ENCODE measurements at regions not wholly inside any gene's neighbourhood (a gene's known extent, or its start where the extent isn't known, plus 50 kb on each side); places are given as distances from the start of the nearest gene placed in this dataset.

DNA sequence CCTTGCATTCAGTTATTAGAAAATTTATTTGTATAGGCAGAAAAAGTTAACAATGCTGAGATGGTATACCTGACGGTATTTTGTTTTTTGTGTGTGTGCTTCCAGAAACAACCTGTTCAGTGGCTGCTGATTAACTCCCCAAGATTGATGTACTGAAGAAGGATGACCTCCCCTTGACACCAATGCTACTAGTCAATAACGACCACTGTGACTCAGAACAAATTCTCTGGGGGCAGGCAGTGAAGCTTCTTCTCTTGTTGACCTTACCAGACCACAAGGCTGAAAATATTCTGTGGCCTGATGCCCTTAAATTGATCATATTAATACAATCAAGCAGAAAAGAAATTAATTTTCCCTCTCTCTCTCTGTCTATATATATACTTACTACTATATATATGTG, 1182.9 kb upstream of the CRIM1 start:
- TF ChIP-seq, protein P1, sequence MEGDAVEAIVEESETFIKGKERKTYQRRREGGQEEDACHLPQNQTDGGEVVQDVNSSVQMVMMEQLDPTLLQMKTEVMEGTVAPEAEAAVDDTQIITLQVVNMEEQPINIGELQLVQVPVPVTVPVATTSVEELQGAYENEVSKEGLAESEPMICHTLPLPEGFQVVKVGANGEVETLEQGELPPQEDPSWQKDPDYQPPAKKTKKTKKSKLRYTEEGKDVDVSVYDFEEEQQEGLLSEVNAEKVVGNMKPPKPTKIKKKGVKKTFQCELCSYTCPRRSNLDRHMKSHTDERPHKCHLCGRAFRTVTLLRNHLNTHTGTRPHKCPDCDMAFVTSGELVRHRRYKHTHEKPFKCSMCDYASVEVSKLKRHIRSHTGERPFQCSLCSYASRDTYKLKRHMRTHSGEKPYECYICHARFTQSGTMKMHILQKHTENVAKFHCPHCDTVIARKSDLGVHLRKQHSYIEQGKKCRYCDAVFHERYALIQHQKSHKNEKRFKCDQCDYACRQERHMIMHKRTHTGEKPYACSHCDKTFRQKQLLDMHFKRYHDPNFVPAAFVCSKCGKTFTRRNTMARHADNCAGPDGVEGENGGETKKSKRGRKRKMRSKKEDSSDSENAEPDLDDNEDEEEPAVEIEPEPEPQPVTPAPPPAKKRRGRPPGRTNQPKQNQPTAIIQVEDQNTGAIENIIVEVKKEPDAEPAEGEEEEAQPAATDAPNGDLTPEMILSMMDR (IDR thresholded peaks at IDR 0.05; ENCODE audit: unreplicated experiment): no peak
- Mint-ChIP-seq H3K4me3 (ENCODE audit: low read depth) (no peak overlapping the region), H3K4me1 (ENCODE audit: low read depth) (peaks cover 14% of the 10 kb centered on the region), H3K27ac (no peak overlapping the region), H3K27me3 (no peaks in the 10 kb centered on the region), H3K9me3 (ENCODE audit: low read depth) (no peaks in the 10 kb centered on the region), H3K36me3 (ENCODE audit: insufficient read depth) (no peaks in the 10 kb centered on the region)
- no peak for DNase-seq (ENCODE audit: low spot score, unreplicated experiment)

DNA sequence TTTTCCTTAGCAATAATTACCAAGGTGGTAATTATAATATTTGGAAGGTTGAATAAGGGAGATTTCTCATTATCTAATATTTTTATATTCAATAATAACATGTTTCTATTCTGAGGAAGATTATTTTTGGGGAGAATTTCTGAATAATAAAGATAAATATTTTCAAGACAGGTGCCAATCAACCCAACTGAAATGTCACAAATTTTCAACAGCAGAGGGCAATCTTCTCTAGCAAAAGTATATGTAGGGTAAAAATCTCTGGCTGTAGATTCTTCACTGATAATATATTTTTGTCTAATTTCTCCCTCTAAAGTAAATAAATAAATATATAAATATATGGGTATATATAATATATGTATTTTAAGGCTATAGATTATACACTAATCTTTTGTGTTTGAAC, 1187.2 kb upstream of the CRIM1 start:
- no peaks in the 10 kb centered on the region for H3K9me3 Mint-ChIP-seq (ENCODE audit: low read depth)
- H3K27me3 Mint-ChIP-seq: no peaks in the 10 kb centered on the region
- H3K36me3 Mint-ChIP-seq (ENCODE audit: insufficient read depth): no peaks in the 10 kb centered on the region
- H3K4me3 Mint-ChIP-seq (ENCODE audit: low read depth): no peak overlapping the region
- DNase-seq (ENCODE audit: low spot score, unreplicated experiment): no peak
- no peak overlapping the region for H3K27ac Mint-ChIP-seq
- TF ChIP-seq, protein P1 (IDR thresholded peaks at IDR 0.05; ENCODE audit: unreplicated experiment): no peak
- H3K4me1 Mint-ChIP-seq (ENCODE audit: low read depth): peaks cover 8% of the 10 kb centered on the region

DNA sequence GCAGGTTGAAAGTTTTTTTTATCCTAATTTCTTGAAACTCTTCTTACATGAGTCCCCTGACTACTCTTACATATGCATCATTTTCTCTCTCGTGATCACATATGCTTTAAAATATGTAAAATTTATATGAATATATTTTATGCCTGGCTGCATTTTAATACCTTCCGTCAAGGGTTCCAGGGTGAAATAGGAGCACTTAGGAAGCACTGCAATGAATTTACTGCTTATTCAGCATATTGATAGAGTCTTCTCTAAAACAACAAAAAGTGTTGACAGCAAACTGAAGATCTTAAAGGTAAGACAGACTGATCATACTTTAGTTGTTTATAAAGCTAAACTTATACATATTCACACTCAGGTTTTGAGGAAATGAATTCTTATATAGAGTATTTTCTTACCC, 1191.6 kb upstream of the CRIM1 start:
- no peak overlapping the region for H3K4me3 Mint-ChIP-seq (ENCODE audit: low read depth)
- no peaks in the 10 kb centered on the region for H3K27me3 Mint-ChIP-seq
- H3K36me3 Mint-ChIP-seq (ENCODE audit: insufficient read depth): no peaks in the 10 kb centered on the region
- H3K4me1 Mint-ChIP-seq (ENCODE audit: low read depth): peaks cover 2% of the 10 kb centered on the region
- TF ChIP-seq, protein P1 (IDR thresholded peaks at IDR 0.05; ENCODE audit: unreplicated experiment): no peak
- no peak for DNase-seq (ENCODE audit: low spot score, unreplicated experiment)
- peaks cover 4% of the 10 kb centered on the region for H3K9me3 Mint-ChIP-seq (ENCODE audit: low read depth)
- no peak overlapping the region for H3K27ac Mint-ChIP-seq

GRCh38 chr2:35160871-35161270, 1194.7 kb upstream of the CRIM1 start:
- Mint-ChIP-seq H3K36me3 (ENCODE audit: insufficient read depth) (no peaks in the 10 kb centered on the region), H3K4me1 (ENCODE audit: low read depth) (peaks cover 2% of the 10 kb centered on the region), H3K27me3 (no peaks in the 10 kb centered on the region), H3K27ac (no peak overlapping the region), H3K9me3 (ENCODE audit: low read depth) (peaks cover 4% of the 10 kb centered on the region), H3K4me3 (ENCODE audit: low read depth) (no peak overlapping the region)
- TF ChIP-seq, protein P1 (IDR thresholded peaks at IDR 0.05; ENCODE audit: unreplicated experiment): no peak
- no peak for DNase-seq (ENCODE audit: low spot score, unreplicated experiment)

DNA sequence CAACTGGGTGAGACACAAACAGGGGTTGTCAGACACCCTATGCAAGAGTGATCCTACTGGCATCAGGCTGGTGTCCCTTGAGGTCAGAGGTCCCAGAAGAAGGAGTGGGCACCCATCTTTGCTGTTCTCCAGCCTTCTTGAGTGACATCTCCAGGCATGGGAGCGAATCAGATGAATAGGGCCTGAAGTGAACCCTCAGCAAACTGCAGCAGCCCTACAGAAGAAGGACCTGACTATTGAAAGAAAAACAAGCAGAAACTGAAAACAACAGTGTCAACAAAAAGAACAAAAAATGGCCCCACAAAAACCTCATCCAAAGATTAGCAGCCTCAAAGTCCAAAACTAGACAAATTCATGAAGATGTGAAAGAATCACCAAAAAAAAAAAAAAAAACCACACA, 1229.7 kb upstream of the CRIM1 start:
- H3K36me3 Mint-ChIP-seq (ENCODE audit: insufficient read depth): no peaks in the 10 kb centered on the region
- no peak for DNase-seq (ENCODE audit: low spot score, unreplicated experiment)
- H3K27ac Mint-ChIP-seq: no peak overlapping the region
- TF ChIP-seq, protein P1 (IDR thresholded peaks at IDR 0.05; ENCODE audit: unreplicated experiment): no peak
- H3K4me1 Mint-ChIP-seq (ENCODE audit: low read depth): no peaks in the 10 kb centered on the region
- no peaks in the 10 kb centered on the region for H3K27me3 Mint-ChIP-seq
- no peaks in the 10 kb centered on the region for H3K9me3 Mint-ChIP-seq (ENCODE audit: low read depth)
- no peak overlapping the region for H3K4me3 Mint-ChIP-seq (ENCODE audit: low read depth)
